GM21737 (cell line): ENCODE measurements at regions not wholly inside any gene's neighbourhood (a gene's known extent, or its start where the extent isn't known, plus 50 kb on each side); places are given as distances from the start of the nearest gene placed in this dataset.

Source experiments
- ATAC-seq: cut with Tn5 transposase; IDR thresholded peaks from one replicate; pipeline ENCODE4 v1.9.1; 2021; ENCODE audit warnings: mild to moderate bottlenecking, moderate library complexity; ENCODE audit not compliant: unreplicated experiment

GRCh38 chr2:180743401-180743800 is 237.0 kb upstream of the UBE2E3 start:
- ATAC-seq = no peak

GRCh38 chr2:180742801-180743200 is 237.6 kb upstream of the UBE2E3 start:
- no peak for ATAC-seq

- ATAC-seq = no peak
Measured at GRCh38 chr2:180739070-180739469, 241.3 kb upstream of the UBE2E3 start.

GRCh38 chr2:180735799-180736198 is 244.6 kb upstream of the UBE2E3 start:
- no peak for ATAC-seq

GRCh38 chr2:180734382-180734781 is 246.0 kb upstream of the UBE2E3 start:
- no peak for ATAC-seq

GRCh38 chr2:180733330-180733729 is 247.1 kb upstream of the UBE2E3 start:
- ATAC-seq = no peak

GRCh38 chr2:180732337-180732736 is 248.1 kb upstream of the UBE2E3 start:
- no peak for ATAC-seq

GRCh38 chr2:180730976-180731375 is 249.4 kb upstream of the UBE2E3 start:
- no peak for ATAC-seq

- no peak for ATAC-seq
Measured at GRCh38 chr2:180728928-180729559, 251.4 kb upstream of the UBE2E3 start.

- ATAC-seq = no peak
Measured at GRCh38 chr2:180723712-180724111, 256.7 kb upstream of the UBE2E3 start.

GRCh38 chr2:180722551-180723239 is 257.7 kb upstream of the UBE2E3 start:
- ATAC-seq = no peak

- ATAC-seq = no peak
Measured at GRCh38 chr2:180720829-180721228, 259.6 kb upstream of the UBE2E3 start.

- no peak for ATAC-seq
Measured at GRCh38 chr2:180717588-180717987, 262.8 kb upstream of the UBE2E3 start.

GRCh38 chr2:180716186-180717180 is 263.9 kb upstream of the UBE2E3 start:
- ATAC-seq = no peak

GRCh38 chr2:180715044-180715443 is 265.4 kb upstream of the UBE2E3 start:
- no peak for ATAC-seq

- ATAC-seq = no peak
Measured at GRCh38 chr2:180709392-180710145, 270.8 kb upstream of the UBE2E3 start.

- no peak for ATAC-seq
Measured at GRCh38 chr2:180707884-180708205, 272.6 kb upstream of the UBE2E3 start.

- no peak for ATAC-seq
Measured at GRCh38 chr2:180707175-180707883, 273.1 kb upstream of the UBE2E3 start.

GRCh38 chr2:180706694-180707093 is 273.7 kb upstream of the UBE2E3 start:
- ATAC-seq = no peak

GRCh38 chr2:180705551-180705950 is 274.9 kb upstream of the UBE2E3 start:
- no peak for ATAC-seq
